SK-N-SH (cell line): ENCODE measurements at regions not wholly inside any gene's neighbourhood (a gene's known extent, or its start where the extent isn't known, plus 50 kb on each side); places are given as distances from the start of the nearest gene placed in this dataset.

Experiments
- CTCF ChIA-PET: fragments of 300-600, 350-600 bp; formaldehyde crosslinking; extraction: SDS; loops from one replicate; lab custom pipeline; 2021; lab: Yijun Ruan, JAX
- POLR2A ChIA-PET: fragments of 350-600 bp; sonication (Branson Sonifier 250); formaldehyde crosslinking; extraction: SDS; loops from one replicate; lab custom pipeline; 2020; ENCODE audit warnings: antibody characterized with exemption, inconsistent platforms; lab: Yijun Ruan, JAX
- DNase-seq: peaks from one replicate; pipeline ENCODE4 v3.0.0; 2012
- H2AFZ ChIP-seq: fragments of 200-600 bp; sonication (generic); 2 replicates; pipeline ENCODE4 v1.8.1; 2016; ENCODE audit warnings: antibody characterized with exemption, mild to moderate bottlenecking, low read depth
- H3F3A ChIP-seq: fragments of 200-600 bp; sonication (generic); replicated peaks from 2 replicates; pipeline ENCODE3; 2016; ENCODE audit warnings: antibody characterized with exemption, mild to moderate bottlenecking; ENCODE audit not compliant: insufficient read depth
- H3K27ac ChIP-seq, 2 experiments: fragments of 200-500 bp in 1 of 2; fragments of 200-600 bp in 1 of 2; sonication (Bioruptor generic) in 1 of 2; sonication (generic), shearing (Covaris generic) in 1 of 2; 2 replicates each; pipeline versions ENCODE4 v1.5.1 to v1.6.1; 2014 to 2016; ENCODE audit warnings: low read depth in 2 of 2, inconsistent platforms in 1 of 2, low read length in 1 of 2, mild to moderate bottlenecking in 1 of 2, mixed read lengths in 1 of 2
- H3K27me3 ChIP-seq: fragments of 200-600 bp; sonication (generic), shearing (Covaris generic); 2 replicates; pipeline ENCODE4 v1.6.1; 2016; ENCODE audit warnings: mixed run types; ENCODE audit not compliant: insufficient read depth
- H3K36me3 ChIP-seq, 2 experiments: fragments of 200-500 bp in 1 of 2; fragments of 200-600 bp in 1 of 2; sonication (Bioruptor generic) in 1 of 2; sonication (generic) in 1 of 2; replicated peaks in 1 of 2; 2 replicates each; pipeline versions ENCODE3 to v1.5.1; 2014 to 2016; ENCODE audit warnings: low read length in 1 of 2, mild to moderate bottlenecking in 1 of 2; ENCODE audit not compliant: insufficient read depth in 2 of 2, control insufficient read depth in 1 of 2
- H3K4me1 ChIP-seq, 2 experiments: fragments of 200-500 bp in 1 of 2; fragments of 200-600 bp in 1 of 2; sonication (Bioruptor generic) in 1 of 2; sonication (generic), shearing (Covaris generic) in 1 of 2; 2 replicates each; pipeline versions ENCODE4 v1.5.1 to v1.6.1; 2014 to 2016; ENCODE audit warnings: low read depth in 1 of 2, low read length in 1 of 2, mixed run types in 1 of 2; ENCODE audit not compliant: insufficient read depth in 2 of 2, control insufficient read depth in 1 of 2
- H3K4me2 ChIP-seq: fragments of 200-600 bp; sonication (generic), shearing (Covaris generic); 2 replicates; pipeline ENCODE4 v1.6.1; 2017; ENCODE audit warnings: mixed run types
- H3K4me3 ChIP-seq, 2 experiments: fragments of 200-500 bp in 1 of 2; fragments of 200-600 bp in 1 of 2; sonication (Bioruptor generic) in 1 of 2; sonication (generic), shearing (Covaris generic) in 1 of 2; 2 replicates each; pipeline versions ENCODE4 v1.5.1 to v1.8.1; 2014 to 2016; ENCODE audit warnings: low read depth in 2 of 2, inconsistent platforms in 1 of 2, low read length in 1 of 2, mild to moderate bottlenecking in 1 of 2, mixed read lengths in 1 of 2, moderate library complexity in 1 of 2
- H3K79me2 ChIP-seq: fragments of 200-600 bp; sonication (generic); 2 replicates; pipeline ENCODE4 v1.8.1; 2017; ENCODE audit warnings: mild to moderate bottlenecking; ENCODE audit not compliant: insufficient read depth
- H3K9ac ChIP-seq: fragments of 200-600 bp; sonication (generic); 2 replicates; pipeline ENCODE4 v1.6.1; 2017; ENCODE audit warnings: mixed run types
- H3K9me2 ChIP-seq: fragments of 200-600 bp; sonication (generic); 2 replicates; pipeline ENCODE4 v1.6.1; 2017; ENCODE audit warnings: mixed run types
- H3K9me3 ChIP-seq: fragments of 200-600 bp; sonication (generic); 2 replicates; pipeline ENCODE4 v1.6.1; 2017; ENCODE audit warnings: mixed run types, mild to moderate bottlenecking, moderate library complexity
- H4K20me1 ChIP-seq: fragments of 200-600 bp; sonication (generic); 2 replicates; pipeline ENCODE4 v1.6.1; 2017; ENCODE audit warnings: mild to moderate bottlenecking, mixed run types; ENCODE audit not compliant: insufficient read depth
- ELF1 ChIP-seq: IDR thresholded peaks from 2 replicates; pipeline ENCODE4 v1.4.0; 2012
- EP300 ChIP-seq, 2 experiments: IDR thresholded peaks; 2 replicates each; pipeline versions ENCODE4 v1.4.0 to v1.6.1; 2012; ENCODE audit warnings: borderline replicate concordance in 1 of 2, low read depth in 1 of 2, low read length in 1 of 2
- FOSL2 ChIP-seq: IDR thresholded peaks from 2 replicates; pipeline ENCODE4 v1.4.0; 2012; ENCODE audit warnings: low read depth, mild to moderate bottlenecking, moderate library complexity, borderline replicate concordance
- FOXJ3 ChIP-seq: sonication (generic); formaldehyde crosslinking; IDR thresholded peaks from 2 replicates; pipeline ENCODE4 v1.5.1; 2020; ENCODE audit warnings: mild to moderate bottlenecking, missing genetic modification reagents
- FOXM1 ChIP-seq: IDR thresholded peaks from 2 replicates; pipeline ENCODE4 v1.4.0; 2012; ENCODE audit warnings: low read depth, mild to moderate bottlenecking
- JUND ChIP-seq: IDR thresholded peaks from 2 replicates; pipeline ENCODE4 v1.4.0; 2012
- NFIC ChIP-seq: IDR thresholded peaks from 2 replicates; pipeline ENCODE4 v1.4.0; 2012; ENCODE audit warnings: borderline replicate concordance
- RCOR1 ChIP-seq: fragments of 150-350 bp; IDR thresholded peaks from 2 replicates; pipeline ENCODE4 v1.6.1; 2017; ENCODE audit warnings: antibody characterized with exemption, low read length
- REST ChIP-seq: IDR thresholded peaks from 2 replicates; pipeline ENCODE4 v1.6.1; 2012; ENCODE audit warnings: mild to moderate bottlenecking, low read depth, low read length, moderate library complexity
- RFX5 ChIP-seq: IDR thresholded peaks from 2 replicates; pipeline ENCODE4 v1.6.1; 2012; ENCODE audit warnings: mild to moderate bottlenecking, improper control_type of control experiment, low read length
- SMC3 ChIP-seq: IDR thresholded peaks from 2 replicates; pipeline ENCODE4 v1.6.1; 2012; ENCODE audit warnings: low read depth, low read length, improper control_type of control experiment
- TAF1 ChIP-seq: IDR thresholded peaks from 2 replicates; pipeline ENCODE4 v1.6.1; 2012; ENCODE audit warnings: low read depth, mild to moderate bottlenecking, low read length, moderate library complexity, borderline replicate concordance
- TCF12 ChIP-seq: IDR thresholded peaks from 2 replicates; pipeline ENCODE4 v1.4.0; 2012
- TEAD4 ChIP-seq: IDR thresholded peaks from 2 replicates; pipeline ENCODE4 v1.4.0; 2012; ENCODE audit warnings: mild to moderate bottlenecking, borderline replicate concordance; ENCODE audit not compliant: insufficient read depth
- USF1 ChIP-seq: IDR thresholded peaks from 2 replicates; pipeline ENCODE4 v1.4.0; 2012; ENCODE audit warnings: low read depth, borderline replicate concordance
- USF2 ChIP-seq: fragments of 150-350 bp; IDR thresholded peaks from 2 replicates; pipeline ENCODE4 v1.6.1; 2017; ENCODE audit warnings: antibody characterized with exemption, low read length, low read depth, borderline replicate concordance
- WGBS: methylation state at CpG from one replicate; pipeline ENCODE4 v1.1.6; 2017; ENCODE audit warnings: low lambda C conversion rate; 5-methylcytosine and 5-hydroxymethylcytosine counted together
- TF ChIP-seq, protein P1 (sequence below): fragments of 150-350 bp; IDR thresholded peaks from 2 replicates; pipeline ENCODE4 v1.6.1; 2016; ENCODE audit warnings: mild to moderate bottlenecking, low read depth, low read length
- TF ChIP-seq, protein P2 (sequence below): IDR thresholded peaks from 2 replicates; pipeline ENCODE4 v1.4.0; 2012; ENCODE audit warnings: low read depth
- TF ChIP-seq, protein P3 (sequence below): fragments of 200-600 bp; sonication (generic); IDR thresholded peaks from 2 replicates; pipeline ENCODE4 v1.6.1; 2017; ENCODE audit warnings: antibody characterized with exemption, mild to moderate bottlenecking, moderate library complexity

- no peak for DNase-seq
- no peaks in the 10 kb centered on the region for H3F3A ChIP-seq
- H3K4me1 ChIP-seq, result no peaks in the 10 kb centered on the region; a peak in 1 of 4 replicates
- no peaks in the 10 kb centered on the region for H3K36me3 ChIP-seq
- H3K79me2 ChIP-seq, result no peaks in the 10 kb centered on the region
- ChIA-PET POLR2A (no interaction called here), CTCF (interaction anchor here (0.5 to 2.3 kb wide), 2 partner anchors 517 to 578 kb away, joined by 3 to 8 read pairs; no protein-coding TSS in a partner anchor)
- H3K4me2 ChIP-seq, result no peak overlapping the region
- H2AFZ ChIP-seq, result no peak overlapping the region
- H3K4me3 ChIP-seq, result no peak overlapping the region
- H3K9me2 ChIP-seq, result no peaks in the 10 kb centered on the region
- H3K27ac ChIP-seq, result no peak overlapping the region
- H3K27me3 ChIP-seq, result no peaks in the 10 kb centered on the region
- no peaks in the 10 kb centered on the region for H3K9me3 ChIP-seq
- TF ChIP-seq, protein P1, sequence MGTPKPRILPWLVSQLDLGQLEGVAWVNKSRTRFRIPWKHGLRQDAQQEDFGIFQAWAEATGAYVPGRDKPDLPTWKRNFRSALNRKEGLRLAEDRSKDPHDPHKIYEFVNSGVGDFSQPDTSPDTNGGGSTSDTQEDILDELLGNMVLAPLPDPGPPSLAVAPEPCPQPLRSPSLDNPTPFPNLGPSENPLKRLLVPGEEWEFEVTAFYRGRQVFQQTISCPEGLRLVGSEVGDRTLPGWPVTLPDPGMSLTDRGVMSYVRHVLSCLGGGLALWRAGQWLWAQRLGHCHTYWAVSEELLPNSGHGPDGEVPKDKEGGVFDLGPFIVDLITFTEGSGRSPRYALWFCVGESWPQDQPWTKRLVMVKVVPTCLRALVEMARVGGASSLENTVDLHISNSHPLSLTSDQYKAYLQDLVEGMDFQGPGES, result no peak
- TF ChIP-seq RFX5 (no peak), FOSL2 (no peak), FOXJ3 (CRISPR knock-in tag) (no peak), USF2 (no peak), TEAD4 (no peak), USF1 (no peak), EP300 (IDR thresholded peaks at IDR 0.05; ENCODE audit: borderline replicate concordance in 1 of 2, low read depth in 1 of 2, low read length in 1 of 2) (no peak), FOXM1 (no peak), TCF12 (no peak), SMC3 (no peak)
- TF ChIP-seq, protein P2, sequence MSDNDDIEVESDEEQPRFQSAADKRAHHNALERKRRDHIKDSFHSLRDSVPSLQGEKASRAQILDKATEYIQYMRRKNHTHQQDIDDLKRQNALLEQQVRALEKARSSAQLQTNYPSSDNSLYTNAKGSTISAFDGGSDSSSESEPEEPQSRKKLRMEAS, result no peak
- H4K20me1 ChIP-seq, result no peaks in the 10 kb centered on the region
- 27% methylated on average over 6 of the region's 6 CpGs for WGBS
- no peak overlapping the region for H3K9ac ChIP-seq
These were observed 1292.4 kb downstream of the EPHA7 start for GRCh38 chr6:92126983-92127382.

DNA sequence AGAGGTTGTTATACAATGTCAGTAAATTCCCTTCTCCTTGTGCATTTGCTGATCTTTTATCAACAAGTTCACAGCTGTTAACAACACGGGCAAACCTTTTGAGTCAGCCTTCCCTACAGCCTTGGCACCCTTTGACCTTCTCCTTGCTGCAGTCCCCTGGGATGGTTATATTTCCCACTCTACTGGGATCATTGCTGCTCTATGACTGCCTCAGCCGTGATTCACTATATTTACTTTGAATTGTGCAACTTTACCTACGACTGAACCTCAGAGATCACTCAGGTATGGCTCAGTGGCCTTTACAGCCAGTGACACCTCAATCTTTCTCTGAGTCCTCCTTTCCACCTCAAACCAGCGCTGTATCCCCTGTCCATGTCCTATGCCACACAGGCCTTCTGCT, 1293.3 kb downstream of the EPHA7 start:
- DNase-seq, result no peak
- H3K27ac ChIP-seq, result no peak overlapping the region
- H2AFZ ChIP-seq, result no peak overlapping the region
- CTCF ChIA-PET, result interaction anchor here (1.3 to 2.3 kb wide), 2 partner anchors 9 to 518 kb away, joined by 4 to 11 read pairs; no protein-coding TSS in a partner anchor
- H3K79me2 ChIP-seq, result no peaks in the 10 kb centered on the region
- H3K4me1 ChIP-seq, result no peaks in the 10 kb centered on the region; a peak in 1 of 4 replicates
- H3K36me3 ChIP-seq, result no peaks in the 10 kb centered on the region
- no peaks in the 10 kb centered on the region for H3K27me3 ChIP-seq
- H3K4me2 ChIP-seq, result no peak overlapping the region
- POLR2A ChIA-PET, result no interaction called here
- no peaks in the 10 kb centered on the region for H3F3A ChIP-seq
- no peak overlapping the region for H3K4me3 ChIP-seq
- no peaks in the 10 kb centered on the region for H3K9me2 ChIP-seq
- no peaks in the 10 kb centered on the region for H3K9me3 ChIP-seq
- WGBS, result 18% methylated on average over 4 of the region's 4 CpGs
- no peak overlapping the region for H3K9ac ChIP-seq
- H4K20me1 ChIP-seq, result no peaks in the 10 kb centered on the region
- TF ChIP-seq JUND (no peak), ELF1 (no peak), REST (no peak), RCOR1 (no peak), NFIC (no peak), TAF1 (no peak)
- TF ChIP-seq, protein P1, result no peak
- TF ChIP-seq, protein P3, sequence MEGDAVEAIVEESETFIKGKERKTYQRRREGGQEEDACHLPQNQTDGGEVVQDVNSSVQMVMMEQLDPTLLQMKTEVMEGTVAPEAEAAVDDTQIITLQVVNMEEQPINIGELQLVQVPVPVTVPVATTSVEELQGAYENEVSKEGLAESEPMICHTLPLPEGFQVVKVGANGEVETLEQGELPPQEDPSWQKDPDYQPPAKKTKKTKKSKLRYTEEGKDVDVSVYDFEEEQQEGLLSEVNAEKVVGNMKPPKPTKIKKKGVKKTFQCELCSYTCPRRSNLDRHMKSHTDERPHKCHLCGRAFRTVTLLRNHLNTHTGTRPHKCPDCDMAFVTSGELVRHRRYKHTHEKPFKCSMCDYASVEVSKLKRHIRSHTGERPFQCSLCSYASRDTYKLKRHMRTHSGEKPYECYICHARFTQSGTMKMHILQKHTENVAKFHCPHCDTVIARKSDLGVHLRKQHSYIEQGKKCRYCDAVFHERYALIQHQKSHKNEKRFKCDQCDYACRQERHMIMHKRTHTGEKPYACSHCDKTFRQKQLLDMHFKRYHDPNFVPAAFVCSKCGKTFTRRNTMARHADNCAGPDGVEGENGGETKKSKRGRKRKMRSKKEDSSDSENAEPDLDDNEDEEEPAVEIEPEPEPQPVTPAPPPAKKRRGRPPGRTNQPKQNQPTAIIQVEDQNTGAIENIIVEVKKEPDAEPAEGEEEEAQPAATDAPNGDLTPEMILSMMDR, result no peak
